RWPE2 (cell line): ENCODE measurements at regions not wholly inside any gene's neighbourhood (a gene's known extent, or its start where the extent isn't known, plus 50 kb on each side); places are given as distances from the start of the nearest gene placed in this dataset.

Experiments used
- ATAC-seq: fragments of 200-7000 bp; cut with Tn5 transposase; 3 replicates; pipeline ENCODE4 v1.9.1; 2021; ENCODE audit warnings: low read depth
- DNase-seq: peaks from one replicate; pipeline ENCODE4 v3.0.0-alpha.2; 2020; ENCODE audit warnings: low spot score
- H3K27ac ChIP-seq: fragments of 450-650 bp; 2 replicates; pipeline ENCODE4 v1.5.1; 2017; ENCODE audit warnings: mild to moderate bottlenecking; ENCODE audit not compliant: poor library complexity, severe bottlenecking
- H3K27me3 ChIP-seq: fragments of 250-450 bp; sonication (Bioruptor Pico); 2 replicates; pipeline ENCODE4 v1.5.1; 2021; ENCODE audit warnings: mild to moderate bottlenecking, moderate library complexity; ENCODE audit not compliant: insufficient read depth, poor library complexity, severe bottlenecking
- H3K36me3 ChIP-seq: fragments of 250-450 bp; sonication (Bioruptor Pico); 2 replicates; pipeline ENCODE4 v1.5.1; 2020; ENCODE audit warnings: low read depth, mild to moderate bottlenecking, moderate library complexity
- H3K4me1 ChIP-seq: fragments of 250-450 bp; sonication (Bioruptor Pico); 2 replicates; pipeline ENCODE4 v1.5.1; 2021; ENCODE audit warnings: mild to moderate bottlenecking, moderate library complexity; ENCODE audit not compliant: insufficient read depth, poor library complexity, severe bottlenecking
- H3K4me3 ChIP-seq: fragments of 250-450 bp; sonication (Bioruptor Pico); 2 replicates; pipeline ENCODE4 v1.5.1; 2021; ENCODE audit warnings: mild to moderate bottlenecking, moderate library complexity; ENCODE audit not compliant: severe bottlenecking
- H3K9me3 ChIP-seq: fragments of 250-450 bp; sonication (Bioruptor Pico); 2 replicates; pipeline ENCODE4 v1.5.1; 2021; ENCODE audit warnings: mild to moderate bottlenecking, moderate library complexity; ENCODE audit not compliant: severe bottlenecking
- TF ChIP-seq, protein P1 (sequence below): fragments of 450-650 bp; IDR thresholded peaks from one replicate; pipeline ENCODE4 v1.5.1; 2017; ENCODE audit warnings: mild to moderate bottlenecking, moderate library complexity; ENCODE audit not compliant: poor library complexity, severe bottlenecking

DNA sequence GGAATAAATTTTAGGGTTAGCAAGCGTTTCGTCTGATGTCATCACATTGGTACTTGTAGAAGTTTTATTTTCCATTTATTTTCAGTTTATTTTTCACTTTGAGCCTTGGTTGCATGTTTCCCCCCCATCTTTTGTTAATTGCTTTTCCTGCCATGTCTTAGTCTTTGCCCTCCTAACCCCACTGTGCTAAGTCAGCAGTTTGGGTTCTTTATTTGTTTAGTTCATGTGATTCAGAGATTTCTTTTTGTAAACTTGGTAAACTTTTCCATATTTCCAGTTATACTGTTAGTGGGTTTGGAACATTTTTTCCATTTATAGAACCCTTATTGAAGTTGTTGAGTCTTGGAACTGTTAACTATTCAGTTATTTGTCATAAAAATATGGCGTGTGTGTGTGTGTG, 252.9 kb upstream of the ANKH start:
- H3K36me3 ChIP-seq, result no peaks in the 10 kb centered on the region
- H3K27ac ChIP-seq, result no peak overlapping the region
- H3K9me3 ChIP-seq, result peaks cover 6% of the 10 kb centered on the region
- peaks cover 16% of the 10 kb centered on the region for H3K27me3 ChIP-seq
- DNase-seq (no peak), ATAC-seq (no peak)
- no peaks in the 10 kb centered on the region for H3K4me1 ChIP-seq
- TF ChIP-seq, protein P1, sequence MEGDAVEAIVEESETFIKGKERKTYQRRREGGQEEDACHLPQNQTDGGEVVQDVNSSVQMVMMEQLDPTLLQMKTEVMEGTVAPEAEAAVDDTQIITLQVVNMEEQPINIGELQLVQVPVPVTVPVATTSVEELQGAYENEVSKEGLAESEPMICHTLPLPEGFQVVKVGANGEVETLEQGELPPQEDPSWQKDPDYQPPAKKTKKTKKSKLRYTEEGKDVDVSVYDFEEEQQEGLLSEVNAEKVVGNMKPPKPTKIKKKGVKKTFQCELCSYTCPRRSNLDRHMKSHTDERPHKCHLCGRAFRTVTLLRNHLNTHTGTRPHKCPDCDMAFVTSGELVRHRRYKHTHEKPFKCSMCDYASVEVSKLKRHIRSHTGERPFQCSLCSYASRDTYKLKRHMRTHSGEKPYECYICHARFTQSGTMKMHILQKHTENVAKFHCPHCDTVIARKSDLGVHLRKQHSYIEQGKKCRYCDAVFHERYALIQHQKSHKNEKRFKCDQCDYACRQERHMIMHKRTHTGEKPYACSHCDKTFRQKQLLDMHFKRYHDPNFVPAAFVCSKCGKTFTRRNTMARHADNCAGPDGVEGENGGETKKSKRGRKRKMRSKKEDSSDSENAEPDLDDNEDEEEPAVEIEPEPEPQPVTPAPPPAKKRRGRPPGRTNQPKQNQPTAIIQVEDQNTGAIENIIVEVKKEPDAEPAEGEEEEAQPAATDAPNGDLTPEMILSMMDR, result no peak
- no peak overlapping the region for H3K4me3 ChIP-seq

DNA sequence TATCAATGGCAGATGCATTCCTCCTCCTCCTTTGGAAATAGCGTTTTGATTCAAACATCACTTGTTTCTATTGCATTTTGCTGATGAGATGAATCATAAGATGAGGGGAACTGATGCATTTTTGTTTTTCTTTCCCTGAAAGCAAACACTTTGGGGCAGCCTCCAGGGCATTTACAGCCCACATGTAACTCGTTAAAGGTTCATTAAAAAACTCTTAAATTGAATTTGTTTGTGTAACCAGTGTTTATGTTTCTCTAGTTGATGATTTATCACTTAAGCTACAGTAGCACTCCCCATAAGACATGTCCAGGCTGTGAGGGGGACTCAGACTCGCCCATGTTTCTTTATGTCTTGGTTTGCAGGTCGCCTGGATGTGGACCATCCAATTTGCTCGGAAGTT, 246.1 kb upstream of the ANKH start:
- peaks cover 9% of the 10 kb centered on the region for H3K27me3 ChIP-seq
- H3K27ac ChIP-seq, result no peak overlapping the region
- peaks cover 6% of the 10 kb centered on the region for H3K9me3 ChIP-seq

DNA sequence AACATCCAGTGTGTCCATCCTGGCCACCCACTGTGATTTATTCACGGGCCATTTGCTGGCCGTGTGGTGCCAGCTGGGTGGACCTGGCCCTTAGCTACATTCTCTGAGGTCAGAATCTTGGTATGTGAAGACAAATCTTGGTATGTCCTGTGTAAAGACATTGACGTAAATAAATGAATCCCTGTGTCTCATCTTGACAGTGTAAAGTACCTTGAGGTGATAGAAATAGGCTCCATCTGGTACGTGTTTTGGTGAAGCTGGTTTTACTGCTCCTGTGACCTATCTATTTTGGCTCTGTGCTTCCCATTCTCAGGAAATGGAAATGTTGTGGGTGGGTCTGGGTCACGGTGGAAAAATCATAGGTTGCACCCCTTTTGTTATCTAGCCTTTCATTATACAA, 245.4 kb upstream of the ANKH start:
- Histone ChIP-seq H3K27ac (no peak overlapping the region), H3K36me3 (no peaks in the 10 kb centered on the region), H3K4me3 (no peak overlapping the region), H3K27me3 (peaks cover 8% of the 10 kb centered on the region), H3K4me1 (no peaks in the 10 kb centered on the region), H3K9me3 (peaks cover 4% of the 10 kb centered on the region)
- ATAC-seq (no peak; the same call in 2 of the 3 replicates), DNase-seq (no peak)
- TF ChIP-seq, protein P1, result no peak

More for the DNA sequence above, 246.1 kb upstream of the ANKH start:
- TF ChIP-seq, protein P1, result no peak
- Histone ChIP-seq H3K4me3 (no peak overlapping the region), H3K36me3 (no peaks in the 10 kb centered on the region), H3K4me1 (no peaks in the 10 kb centered on the region)
- ATAC-seq, result no peak
- DNase-seq, result no peak

DNA sequence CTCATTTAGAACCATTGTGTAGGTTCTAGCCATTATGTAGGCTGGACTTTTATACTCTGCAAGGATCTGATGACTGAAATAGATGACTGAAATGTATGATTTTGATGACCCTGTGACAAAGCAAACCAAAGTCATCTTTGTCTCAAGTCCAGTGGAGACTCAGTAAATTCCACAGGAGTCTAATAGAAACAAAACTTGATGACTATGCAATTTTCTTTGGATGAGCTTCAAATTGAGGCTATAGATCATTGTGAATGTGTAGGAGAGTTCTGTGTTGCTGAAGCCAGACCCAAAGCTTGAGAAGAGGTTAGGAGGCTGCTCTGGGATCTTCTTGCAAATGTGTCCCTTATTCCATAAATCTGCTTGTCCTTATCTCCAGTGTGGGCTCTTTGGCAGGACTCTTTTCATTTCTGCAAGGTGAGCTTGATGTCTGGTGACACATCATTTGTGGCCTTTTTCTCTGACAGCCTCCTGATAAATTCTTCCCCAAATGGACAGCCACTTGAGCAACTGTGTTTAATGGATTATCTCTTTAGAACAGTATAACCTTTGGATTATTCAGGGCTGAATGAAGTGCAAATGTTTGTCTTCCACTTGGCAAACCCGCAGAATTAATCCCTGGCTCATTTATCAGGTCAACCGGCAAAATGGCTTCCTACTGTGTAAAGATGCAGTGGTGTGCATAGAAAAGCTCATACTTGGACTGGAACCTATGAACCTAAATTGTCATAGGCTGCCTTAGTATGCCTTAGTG, 235.1 kb upstream of the ANKH start:
- Histone ChIP-seq H3K27me3 (no peaks in the 10 kb centered on the region), H3K36me3 (no peaks in the 10 kb centered on the region), H3K4me3 (no peak overlapping the region), H3K27ac (no peak overlapping the region), H3K9me3 (no peaks in the 10 kb centered on the region), H3K4me1 (no peaks in the 10 kb centered on the region)
- ATAC-seq, result no peak
- no peak for DNase-seq
- TF ChIP-seq, protein P1, result no peak

DNA sequence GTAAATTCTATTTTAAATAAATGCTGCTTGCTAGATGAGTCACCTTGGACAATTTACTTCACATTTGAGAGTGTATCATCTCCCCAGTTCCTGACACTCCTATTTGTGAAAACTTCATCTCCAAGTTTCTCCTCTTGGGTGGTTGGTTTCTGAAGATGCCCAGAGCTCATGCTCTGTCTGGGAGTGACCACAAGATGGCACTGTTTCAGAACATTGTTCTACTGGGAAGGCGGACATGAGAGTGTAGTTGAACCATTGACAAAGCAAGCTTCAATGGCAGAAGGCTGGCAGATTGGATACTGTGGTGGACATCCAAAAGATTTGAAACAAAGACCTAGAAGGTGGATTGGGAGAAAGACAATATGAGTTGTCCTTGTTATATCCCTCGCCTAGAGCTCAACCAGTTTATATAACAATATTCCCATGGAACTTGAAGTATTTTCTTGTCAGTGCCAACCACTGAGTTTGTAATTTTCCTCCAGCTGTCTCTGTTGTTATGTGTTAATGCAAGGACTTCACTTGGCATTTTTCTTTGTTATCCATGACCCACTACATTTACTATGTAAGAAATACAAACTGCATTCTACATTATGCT, 234.3 kb upstream of the ANKH start:
- H3K36me3 ChIP-seq, result no peaks in the 10 kb centered on the region
- no peaks in the 10 kb centered on the region for H3K4me1 ChIP-seq
- TF ChIP-seq, protein P1, result peak; percentile 92
- DNase-seq, result no peak
- no peaks in the 10 kb centered on the region for H3K9me3 ChIP-seq
- H3K27me3 ChIP-seq, result no peaks in the 10 kb centered on the region
- peak; percentile 78 for ATAC-seq
- no peak overlapping the region for H3K4me3 ChIP-seq
- no peak overlapping the region for H3K27ac ChIP-seq
